ENCODE measurements at regions not wholly inside any gene's neighbourhood (a gene's known extent, or its start where the extent isn't known, plus 50 kb on each side); places are given as distances from the start of the nearest gene placed in this dataset.

DNA sequence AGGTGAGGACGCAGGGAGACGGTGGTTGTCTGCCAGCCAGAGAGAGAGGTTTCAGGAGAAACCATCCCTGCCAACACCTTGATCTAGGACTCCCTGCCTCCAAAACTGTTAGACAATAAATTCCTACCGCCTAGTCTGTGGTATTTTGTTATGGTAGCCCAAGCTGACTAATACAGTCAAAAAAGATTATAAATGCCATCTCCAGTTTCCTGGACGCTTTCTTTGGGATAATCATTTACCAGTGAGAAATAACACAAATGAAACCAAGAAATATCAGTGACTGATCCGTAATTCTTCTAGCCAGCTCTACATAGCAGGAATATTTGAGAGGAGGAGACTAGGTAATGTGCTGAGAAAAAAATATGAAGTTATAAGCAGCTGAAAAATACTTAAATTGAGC, 707.8 kb upstream of the LMCD1 start:
- no peak for ATAC-seq (ENCODE audit: low FRiP score)
- DNase-seq (ENCODE audit: low spot score): no peak
- TF ChIP-seq, protein P1, sequence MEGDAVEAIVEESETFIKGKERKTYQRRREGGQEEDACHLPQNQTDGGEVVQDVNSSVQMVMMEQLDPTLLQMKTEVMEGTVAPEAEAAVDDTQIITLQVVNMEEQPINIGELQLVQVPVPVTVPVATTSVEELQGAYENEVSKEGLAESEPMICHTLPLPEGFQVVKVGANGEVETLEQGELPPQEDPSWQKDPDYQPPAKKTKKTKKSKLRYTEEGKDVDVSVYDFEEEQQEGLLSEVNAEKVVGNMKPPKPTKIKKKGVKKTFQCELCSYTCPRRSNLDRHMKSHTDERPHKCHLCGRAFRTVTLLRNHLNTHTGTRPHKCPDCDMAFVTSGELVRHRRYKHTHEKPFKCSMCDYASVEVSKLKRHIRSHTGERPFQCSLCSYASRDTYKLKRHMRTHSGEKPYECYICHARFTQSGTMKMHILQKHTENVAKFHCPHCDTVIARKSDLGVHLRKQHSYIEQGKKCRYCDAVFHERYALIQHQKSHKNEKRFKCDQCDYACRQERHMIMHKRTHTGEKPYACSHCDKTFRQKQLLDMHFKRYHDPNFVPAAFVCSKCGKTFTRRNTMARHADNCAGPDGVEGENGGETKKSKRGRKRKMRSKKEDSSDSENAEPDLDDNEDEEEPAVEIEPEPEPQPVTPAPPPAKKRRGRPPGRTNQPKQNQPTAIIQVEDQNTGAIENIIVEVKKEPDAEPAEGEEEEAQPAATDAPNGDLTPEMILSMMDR (IDR thresholded peaks at IDR 0.05): no peak

DNA sequence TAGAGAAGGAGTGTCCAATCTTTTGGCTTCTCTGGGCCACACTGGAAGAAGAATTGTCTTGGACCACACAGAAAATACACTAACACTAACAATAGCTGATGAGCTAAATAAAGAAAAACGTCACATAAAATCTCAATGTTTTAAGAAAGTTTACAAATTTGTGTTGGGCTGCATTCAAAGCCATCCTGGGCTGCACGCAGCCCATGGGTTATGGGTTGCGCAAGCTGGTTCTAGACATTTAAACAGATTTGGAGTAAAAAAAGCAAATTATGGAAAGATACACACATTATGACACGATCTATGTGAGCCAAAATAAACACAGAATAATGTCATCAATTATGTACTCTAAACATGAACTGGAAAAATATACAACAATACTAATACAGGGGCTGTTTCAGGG, 703.3 kb upstream of the LMCD1 start:
- TF ChIP-seq, protein P1 (IDR thresholded peaks at IDR 0.05): no peak
- no peak for DNase-seq (ENCODE audit: low spot score)
- no peak for ATAC-seq (ENCODE audit: low FRiP score)

DNA sequence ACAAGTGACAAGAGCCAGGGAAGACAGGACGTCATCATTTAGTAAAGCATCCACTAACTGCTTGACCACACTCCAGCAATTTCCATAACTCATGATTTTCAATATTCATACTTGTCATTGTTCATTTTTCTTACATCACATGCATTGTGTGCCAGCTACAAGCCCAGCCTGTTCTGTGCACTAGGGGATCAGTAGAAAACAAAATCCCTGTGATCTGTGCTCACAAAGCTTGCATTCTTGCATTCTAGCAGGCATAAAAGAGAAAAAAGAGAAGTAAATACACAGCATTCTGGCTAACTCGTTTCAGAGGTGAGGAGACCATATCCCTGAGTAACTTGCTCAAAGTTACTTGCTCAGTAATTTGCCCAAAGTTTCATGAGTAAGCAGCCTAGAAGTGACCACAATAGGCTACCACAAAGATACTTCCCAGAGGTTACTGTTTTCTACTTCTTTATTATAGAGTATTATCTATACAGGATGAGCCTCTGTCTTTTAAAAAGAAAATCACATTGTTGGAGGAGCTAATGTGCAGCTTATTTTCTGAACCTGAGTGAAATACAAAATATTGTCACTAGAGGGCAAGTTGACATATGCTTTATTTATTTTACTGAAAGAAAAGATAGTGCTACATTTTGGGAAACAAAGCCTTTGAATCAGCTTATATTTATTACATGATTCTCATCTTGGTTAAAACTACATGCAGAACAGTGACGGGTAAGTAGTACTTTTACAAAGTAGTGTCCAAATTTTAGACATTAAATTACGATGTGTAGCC, 701.4 kb upstream of the LMCD1 start:
- TF ChIP-seq, protein P1 (IDR thresholded peaks at IDR 0.05): no peak
- no peak for ATAC-seq (ENCODE audit: low FRiP score)
- DNase-seq (ENCODE audit: low spot score): no peak

- ATAC-seq (ENCODE audit: low FRiP score) (no peak), DNase-seq (ENCODE audit: low spot score) (no peak)
- TF ChIP-seq, protein P1 (IDR thresholded peaks at IDR 0.05): no peak
Measured at GRCh38 chr3:7812490-7812889, 689.1 kb upstream of the LMCD1 start.

DNA sequence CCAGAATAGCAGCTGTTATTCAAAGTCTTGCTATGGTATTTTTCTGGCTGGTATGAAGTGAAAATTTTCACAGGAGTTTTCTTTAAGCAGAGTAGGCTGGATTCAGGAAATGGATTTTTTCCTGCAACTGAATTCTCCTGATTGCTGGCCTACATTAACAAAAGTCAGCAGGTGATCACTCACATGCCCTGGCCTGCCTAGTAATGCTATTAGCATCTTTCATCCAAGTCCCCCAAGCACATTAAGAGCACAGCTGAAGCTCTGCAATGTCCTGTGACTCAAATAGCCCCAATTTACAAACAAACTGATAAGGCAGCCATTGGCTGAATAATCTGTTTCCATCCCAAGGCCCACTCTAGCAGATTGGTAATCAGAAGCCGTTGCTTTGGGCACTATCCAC, 688.3 kb upstream of the LMCD1 start:
- TF ChIP-seq, protein P1 (IDR thresholded peaks at IDR 0.05): no peak
- ATAC-seq (ENCODE audit: low FRiP score): no peak
- no peak for DNase-seq (ENCODE audit: low spot score)

DNA sequence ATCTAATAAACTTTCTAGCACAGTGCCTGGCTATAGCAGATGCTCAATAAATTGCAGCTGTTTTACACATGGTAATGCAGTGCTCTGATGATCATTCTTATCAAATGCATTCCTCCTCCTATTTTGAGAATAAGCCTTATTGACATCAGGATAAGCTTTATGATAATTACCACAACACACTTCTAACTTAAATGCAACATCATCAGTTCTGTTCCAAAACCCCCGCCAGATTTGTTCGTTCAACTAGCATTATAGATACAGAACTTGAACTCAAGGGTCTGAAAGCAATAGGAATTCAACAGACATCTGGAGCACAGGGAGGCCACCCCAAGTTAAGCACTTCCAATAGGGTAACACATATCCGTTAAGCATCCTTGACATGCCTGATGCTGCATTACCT, 684.4 kb upstream of the LMCD1 start:
- no peak for DNase-seq (ENCODE audit: low spot score)
- TF ChIP-seq, protein P1 (IDR thresholded peaks at IDR 0.05): no peak
- ATAC-seq (ENCODE audit: low FRiP score): no peak

- no peak for ATAC-seq (ENCODE audit: low FRiP score)
- TF ChIP-seq, protein P1 (IDR thresholded peaks at IDR 0.05): no peak
- no peak for DNase-seq (ENCODE audit: low spot score)
Measured at GRCh38 chr3:7820969-7821368, 680.7 kb upstream of the LMCD1 start.

Measured in omental fat pad (tissue), 3 donors.